ENCODE measurements at regions not wholly inside any gene's neighbourhood (a gene's known extent, or its start where the extent isn't known, plus 50 kb on each side); places are given as distances from the start of the nearest gene placed in this dataset.

GRCh38 chr5:147167529-147167928 lies 67.3 kb upstream of the STK32A start:
- Mint-ChIP-seq H3K9me3 (peaks cover 0 to 2% (median 1%) of the 10 kb centered on the region in 7 donors), H3K27ac (no peak overlapping the region), H3K36me3 (no peaks in the 10 kb centered on the region), H3K4me1 (no peaks in the 10 kb centered on the region), H3K27me3 (ENCODE audit: low read depth in 3 of 3) (peaks cover 0 to 3% (median 2%) of the 10 kb centered on the region in 3 donors), H3K4me3 (no peak overlapping the region)
- TF ChIP-seq CTCF (IDR thresholded peaks at IDR 0.05): no peak
- DNase-seq: no peak
- no peak overlapping the region for H3K27ac ChIP-seq (ENCODE audit: low read depth in 1 of 2, low read length in 2 of 2)
- no peak overlapping the region for H3K4me2 ChIP-seq (replicated peaks; ENCODE audit: extremely low read depth, low read length, poor library complexity, severe bottlenecking)
- WGBS (ENCODE audit: insufficient coverage): no CpG with 5 or more reads among the region's 3 CpGs
- no peaks in the 10 kb centered on the region for H4K20me1 ChIP-seq (ENCODE audit: insufficient read depth, low read length)
- no peaks in the 10 kb centered on the region for H3K36me3 ChIP-seq (replicated peaks in 1 of 2; ENCODE audit: control insufficient read depth in 1 of 2, insufficient read depth in 2 of 2, low read length in 2 of 2)
- no peaks in the 10 kb centered on the region for H3K27me3 ChIP-seq (ENCODE audit: control insufficient read depth in 2 of 2, insufficient read depth in 2 of 2, low read length in 2 of 2)
- no peak overlapping the region for H2AFZ ChIP-seq (ENCODE audit: insufficient read depth, low read depth, low read length, poor library complexity, severe bottlenecking)
- no peaks in the 10 kb centered on the region for H3K9me3 ChIP-seq (replicated peaks in 1 of 2; ENCODE audit: control insufficient read depth in 1 of 2, insufficient read depth in 1 of 2, low read length in 2 of 2)
- intact Hi-C loops (cut with micrococcal nuclease): no loop called here
- no peak overlapping the region for H3K4me3 ChIP-seq (replicated peaks in 1 of 3; ENCODE audit: low read depth in 2 of 3, low read length in 3 of 3)
- no peak overlapping the region for H3K9ac ChIP-seq (ENCODE audit: insufficient read depth, low read length, poor library complexity, severe bottlenecking)
- no peaks in the 10 kb centered on the region for H3K79me2 ChIP-seq (ENCODE audit: insufficient read depth, low read length)
- no peaks in the 10 kb centered on the region for H3K4me1 ChIP-seq (ENCODE audit: control insufficient read depth in 1 of 2, insufficient read depth in 2 of 2, low read length in 2 of 2)

- 77% methylated on average over 2 of the region's 4 CpGs for WGBS (ENCODE audit: insufficient coverage)
- Histone ChIP-seq H3K27me3 (ENCODE audit: control insufficient read depth in 2 of 2, insufficient read depth in 2 of 2, low read length in 2 of 2) (no peaks in the 10 kb centered on the region), H3K9ac (ENCODE audit: insufficient read depth, low read length, poor library complexity, severe bottlenecking) (no peak overlapping the region), H3K9me3 (replicated peaks in 1 of 2; ENCODE audit: control insufficient read depth in 1 of 2, insufficient read depth in 1 of 2, low read length in 2 of 2) (no peaks in the 10 kb centered on the region), H3K27ac (ENCODE audit: low read depth in 1 of 2, low read length in 2 of 2) (no peak overlapping the region), H3K4me3 (replicated peaks in 1 of 3; ENCODE audit: low read depth in 2 of 3, low read length in 3 of 3) (no peak overlapping the region), H3K79me2 (ENCODE audit: insufficient read depth, low read length) (no peaks in the 10 kb centered on the region), H2AFZ (ENCODE audit: insufficient read depth, low read depth, low read length, poor library complexity, severe bottlenecking) (no peak overlapping the region), H3K4me1 (ENCODE audit: control insufficient read depth in 1 of 2, insufficient read depth in 2 of 2, low read length in 2 of 2) (no peaks in the 10 kb centered on the region), H4K20me1 (ENCODE audit: insufficient read depth, low read length) (no peaks in the 10 kb centered on the region), H3K36me3 (replicated peaks in 1 of 2; ENCODE audit: control insufficient read depth in 1 of 2, insufficient read depth in 2 of 2, low read length in 2 of 2) (no peaks in the 10 kb centered on the region), H3K4me2 (replicated peaks; ENCODE audit: extremely low read depth, low read length, poor library complexity, severe bottlenecking) (no peak overlapping the region)
- DNase-seq: no peak
- H3K36me3 Mint-ChIP-seq: no peaks in the 10 kb centered on the region
- H3K4me1 Mint-ChIP-seq: no peaks in the 10 kb centered on the region
- intact Hi-C loops (cut with micrococcal nuclease): no loop called here
- H3K4me3 Mint-ChIP-seq: no peak overlapping the region
- no peaks in the 10 kb centered on the region for H3K9me3 Mint-ChIP-seq
- H3K27me3 Mint-ChIP-seq (ENCODE audit: low read depth in 3 of 3): peaks cover 0 to 3% (median 2%) of the 10 kb centered on the region in 3 donors
- TF ChIP-seq CTCF (IDR thresholded peaks at IDR 0.05): no peak
- H3K27ac Mint-ChIP-seq: no peak overlapping the region
These were observed 66.1 kb upstream of the STK32A start for GRCh38 chr5:147168578-147169327.

Data from CD14-positive monocyte (primary cell).